GM12865 (cell line): ENCODE measurements at regions not wholly inside any gene's neighbourhood (a gene's known extent, or its start where the extent isn't known, plus 50 kb on each side); places are given as distances from the start of the nearest gene placed in this dataset.
"Not testable (repeated sequence)": the region's sequence is repeated elsewhere in the genome, so short reads cannot be mapped to it uniquely, and the experiment has no call there.

Experiments
- DNase-seq: peaks from one replicate; pipeline ENCODE4 v3.0.0; 2010; ENCODE audit warnings: low read depth
- H3K4me3 ChIP-seq: 2 replicates; pipeline ENCODE4 v1.5.1; 2011; ENCODE audit warnings: mild to moderate bottlenecking, low read depth, low read length, control low read depth
- CTCF ChIP-seq: IDR thresholded peaks from 2 replicates; pipeline ENCODE4 v1.5.1; 2011; ENCODE audit warnings: low read length, control low read depth, low read depth, inconsistent platforms; ENCODE audit not compliant: insufficient read depth; ENCODE audit errors: missing control alignments

GRCh38 chr4:52200339-52200725 is 149.2 kb downstream of the SPATA18 start:
- TF ChIP-seq CTCF: no peak
- no peak for DNase-seq
- H3K4me3 ChIP-seq: no peak overlapping the region

GRCh38 chr4:52201715-52202114 is 150.6 kb downstream of the SPATA18 start:
- no peak overlapping the region for H3K4me3 ChIP-seq
- TF ChIP-seq CTCF: no peak
- DNase-seq: no peak

GRCh38 chr4:52202251-52202779 is 151.2 kb downstream of the SPATA18 start:
- no peak overlapping the region for H3K4me3 ChIP-seq
- no peak for TF ChIP-seq CTCF
- DNase-seq: no peak

- no peak for TF ChIP-seq CTCF
- no peak for DNase-seq
- H3K4me3 ChIP-seq: no peak overlapping the region
Observed at GRCh38 chr4:52202931-52203330, 151.8 kb downstream of the SPATA18 start.

- no peak for DNase-seq
- TF ChIP-seq CTCF: no peak
- no peak overlapping the region for H3K4me3 ChIP-seq
Observed at GRCh38 chr4:52203351-52203750, 152.2 kb downstream of the SPATA18 start.

GRCh38 chr4:52204921-52205320 is 153.8 kb downstream of the SPATA18 start:
- no peak for TF ChIP-seq CTCF
- DNase-seq: no peak
- no peak overlapping the region for H3K4me3 ChIP-seq

GRCh38 chr4:52207146-52207545 is 156.0 kb downstream of the SPATA18 start:
- not testable (repeated sequence) for H3K4me3 ChIP-seq, DNase-seq
